HCT116 (cell line): ENCODE measurements at regions not wholly inside any gene's neighbourhood (a gene's known extent, or its start where the extent isn't known, plus 50 kb on each side); places are given as distances from the start of the nearest gene placed in this dataset.

Source experiments
- ATAC-seq: fragments of 200-7000 bp; cut with Tn5 transposase; 2 replicates; pipeline ENCODE4 v1.9.1; 2020; ENCODE audit warnings: mild to moderate bottlenecking, moderate library complexity
- BruUV-seq: library from RNA; stranded (reverse); fragments of 400-500 nt; replicated peaks from 2 replicates; lab custom pipeline; 2021; lab: Mats Ljungman, UMichigan
- CTCF ChIA-PET: fragments of 300-600 bp; sonication (Branson Sonifier 250); formaldehyde crosslinking; loops from one replicate; lab custom pipeline; 2021; ENCODE audit warnings: antibody characterized with exemption; lab: Charles Lee
- POLR2A ChIA-PET: fragments of 300-600, 350-600 bp; sonication (Branson Sonifier 250); formaldehyde crosslinking; loops from one replicate; lab custom pipeline; 2021; ENCODE audit warnings: antibody characterized with exemption; lab: Charles Lee
- RAD21 ChIA-PET, 2 experiments: fragments of 300-600 bp; sonication (Branson Sonifier 250); formaldehyde crosslinking; loops; one replicate each; lab custom pipeline; 2023; ENCODE audit warnings: low total read pairs in 2 of 2; ENCODE audit not compliant: uncharacterized antibody in 2 of 2, unreplicated experiment in 2 of 2, low non-redundant PET in 1 of 2; lab: Charles Lee
- DNase-seq: peaks from one replicate; pipeline ENCODE4 v3.0.0-alpha.2; 2010; ENCODE audit warnings: low read depth, low spot score
- H2AFZ ChIP-seq: fragments of 200-600 bp; shearing (Covaris generic), sonication (generic); 2 replicates; pipeline ENCODE4 v1.6.1; 2017; ENCODE audit warnings: low read depth, mixed run types, mixed read lengths, antibody characterized with exemption, low read length; ENCODE audit not compliant: poor library complexity, severe bottlenecking
- H3K27ac ChIP-seq: 2 replicates; pipeline ENCODE4 v1.5.1; 2012; ENCODE audit warnings: low read depth, low read length
- H3K27me3 ChIP-seq: fragments of 200-600 bp; sonication (generic); 2 replicates; pipeline ENCODE4 v1.6.1; 2016; ENCODE audit warnings: mixed run types, low read length, mixed read lengths; ENCODE audit not compliant: insufficient read depth
- H3K36me3 ChIP-seq, 2 experiments: fragments of 200-500 bp in 1 of 2; fragments of 200-600 bp in 1 of 2; sonication (Bioruptor generic) in 1 of 2; sonication (generic) in 1 of 2; 2 replicates each; pipeline versions ENCODE4 v1.5.1 to v1.6.1; 2014 to 2016; ENCODE audit warnings: low read length in 2 of 2, inconsistent platforms in 1 of 2, mixed read lengths in 1 of 2, mixed run types in 1 of 2; ENCODE audit not compliant: insufficient read depth in 2 of 2, control insufficient read depth in 1 of 2
- H3K4me1 ChIP-seq, 2 experiments: fragments of 200-600 bp in 1 of 2; sonication (generic) in 1 of 2; 2 replicates each; pipeline versions ENCODE4 v1.5.1 to v1.6.1; 2012 to 2017; ENCODE audit warnings: low read length in 2 of 2, inconsistent platforms in 1 of 2, mild to moderate bottlenecking in 1 of 2, mixed read lengths in 1 of 2, mixed run types in 1 of 2, moderate library complexity in 1 of 2; ENCODE audit not compliant: insufficient read depth in 2 of 2, control insufficient read depth in 1 of 2
- H3K4me2 ChIP-seq: fragments of 200-600 bp; sonication (generic); 2 replicates; pipeline ENCODE4 v1.6.1; 2017; ENCODE audit warnings: mixed run types, low read length, mixed read lengths
- H3K4me3 ChIP-seq, 2 experiments: fragments of 200-600 bp in 1 of 2; sonication (generic) in 1 of 2; replicated peaks in 1 of 2; 2 replicates each; pipeline ENCODE4 v1.5.1; 2011 to 2016; ENCODE audit warnings: low read length in 2 of 2, control low read depth in 1 of 2, low read depth in 1 of 2, mild to moderate bottlenecking in 1 of 2, mixed read lengths in 1 of 2, mixed run types in 1 of 2
- H3K79me2 ChIP-seq: fragments of 200-600 bp; sonication (generic); 2 replicates; pipeline ENCODE4 v1.6.1; 2017; ENCODE audit warnings: mild to moderate bottlenecking, mixed run types, low read length, moderate library complexity, mixed read lengths; ENCODE audit not compliant: insufficient read depth
- H3K9ac ChIP-seq: fragments of 200-600 bp; sonication (generic); 2 replicates; pipeline ENCODE4 v1.6.1; 2016; ENCODE audit warnings: low read length, mixed read lengths
- H3K9me2 ChIP-seq: fragments of 200-600 bp; sonication (generic), shearing (Covaris generic); 2 replicates; pipeline ENCODE4 v1.6.1; 2017; ENCODE audit warnings: mixed run types, mild to moderate bottlenecking, moderate library complexity; ENCODE audit not compliant: insufficient read depth
- H3K9me3 ChIP-seq, 2 experiments: fragments of 200-500 bp in 1 of 2; fragments of 200-600 bp in 1 of 2; sonication (Bioruptor generic) in 1 of 2; sonication (generic) in 1 of 2; 2 replicates each; pipeline ENCODE4 v1.6.1; 2014 to 2017; ENCODE audit warnings: low read length in 2 of 2, mixed read lengths in 2 of 2, inconsistent platforms in 1 of 2, low read depth in 1 of 2, mild to moderate bottlenecking in 1 of 2, mixed run types in 1 of 2, moderate library complexity in 1 of 2; ENCODE audit not compliant: control insufficient read depth in 1 of 2, insufficient read depth in 1 of 2
- H4K20me1 ChIP-seq: fragments of 200-600 bp; sonication (generic), shearing (Covaris generic); 2 replicates; pipeline ENCODE4 v1.6.1; 2017; ENCODE audit warnings: mixed run types, mild to moderate bottlenecking, moderate library complexity; ENCODE audit not compliant: insufficient read depth
- CBX3 ChIP-seq: IDR thresholded peaks from 2 replicates; pipeline ENCODE4 v1.6.1; 2012; ENCODE audit warnings: low read depth
- CEBPB ChIP-seq: IDR thresholded peaks from 2 replicates; pipeline ENCODE4 v1.6.1; 2012; ENCODE audit warnings: low read depth
- EGR1 ChIP-seq: IDR thresholded peaks from 2 replicates; pipeline ENCODE4 v1.6.1; 2012; ENCODE audit warnings: low read depth
- ELF1 ChIP-seq: IDR thresholded peaks from 2 replicates; pipeline ENCODE4 v1.6.1; 2012; ENCODE audit warnings: low read depth, borderline replicate concordance
- EZH2phosphoT487 ChIP-seq: fragments of 200-600 bp; IDR thresholded peaks from 2 replicates; pipeline ENCODE4 v1.6.1; 2018; ENCODE audit warnings: antibody characterized with exemption, borderline replicate concordance
- FOSL1 ChIP-seq: IDR thresholded peaks from 2 replicates; pipeline ENCODE4 v1.6.1; 2012; ENCODE audit warnings: low read depth
- JUND ChIP-seq: IDR thresholded peaks from 2 replicates; pipeline ENCODE4 v1.6.1; 2012
- POLR2A ChIP-seq: IDR thresholded peaks from 2 replicates; pipeline ENCODE4 v1.7.0; 2011; ENCODE audit warnings: borderline replicate concordance; ENCODE audit not compliant: insufficient read depth, insufficient read length; ENCODE audit errors: extremely low read depth
- POLR2AphosphoS5 ChIP-seq: IDR thresholded peaks from 2 replicates; pipeline ENCODE4 v1.6.1; 2011; ENCODE audit warnings: mild to moderate bottlenecking, low read depth, low read length, moderate library complexity
- RAD21 ChIP-seq: IDR thresholded peaks from 2 replicates; pipeline ENCODE4 v1.6.1; 2012; ENCODE audit warnings: low read depth, mild to moderate bottlenecking
- SIN3A ChIP-seq: IDR thresholded peaks from 2 replicates; pipeline ENCODE4 v1.6.1; 2012; ENCODE audit warnings: low read depth
- SP1 ChIP-seq: IDR thresholded peaks from 2 replicates; pipeline ENCODE4 v1.6.1; 2012; ENCODE audit warnings: low read depth
- TCF7L2 ChIP-seq: IDR thresholded peaks from 2 replicates; pipeline ENCODE4 v1.7.0; 2011; ENCODE audit warnings: borderline replicate concordance, inconsistent platforms; ENCODE audit not compliant: insufficient read depth, insufficient read length; ENCODE audit errors: extremely low read depth
- YY1 ChIP-seq: IDR thresholded peaks from 2 replicates; pipeline ENCODE4 v1.6.1; 2011; ENCODE audit warnings: low read length, low read depth, moderate library complexity, mild to moderate bottlenecking; ENCODE audit not compliant: insufficient replicate concordance; ENCODE audit errors: extremely low read depth
- ZFX ChIP-seq: fragments of 450-650 bp; IDR thresholded peaks from 2 replicates; pipeline ENCODE4 v1.6.1; 2017
- ZNF274 ChIP-seq: fragments of 200-500 bp; sonication (Bioruptor generic); IDR thresholded peaks from 2 replicates; pipeline ENCODE4 v1.6.1; 2014; ENCODE audit warnings: mild to moderate bottlenecking, low read depth, low read length, inconsistent platforms
- intact Hi-C: fragments of 100-400 bp; cut with micrococcal nuclease; formaldehyde crosslinking; loops from 2 replicates; pipeline ENCODE4 v1.10.0; 2022
- TF ChIP-seq, protein P1 (sequence below): IDR thresholded peaks from 2 replicates; pipeline ENCODE4 v1.6.1; 2012; ENCODE audit warnings: low read depth
- TF ChIP-seq, protein P2 (sequence below): IDR thresholded peaks from 2 replicates; pipeline ENCODE4 v1.6.1; 2012
- TF ChIP-seq, protein P3 (sequence below): IDR thresholded peaks from 2 replicates; pipeline ENCODE4 v1.6.1; 2011; ENCODE audit warnings: mild to moderate bottlenecking, low read length, moderate library complexity; ENCODE audit not compliant: insufficient replicate concordance; ENCODE audit errors: extremely low read depth
- TF ChIP-seq, protein P4 (sequence below), 3 experiments: fragments of 200-600 bp in 1 of 3; sonication (generic) in 1 of 3; IDR thresholded peaks in 2 of 3; conservative IDR thresholded peaks in 1 of 3; 2 replicates each; pipeline ENCODE4 v1.5.1; 2012 to 2017; ENCODE audit warnings: low read depth in 2 of 3, low read length in 2 of 3, antibody characterized with exemption in 1 of 3, borderline replicate concordance in 1 of 3, control low read depth in 1 of 3, mild to moderate bottlenecking in 1 of 3, mixed read lengths in 1 of 3, mixed run types in 1 of 3, moderate library complexity in 1 of 3; ENCODE audit not compliant: insufficient read depth in 1 of 3

DNA sequence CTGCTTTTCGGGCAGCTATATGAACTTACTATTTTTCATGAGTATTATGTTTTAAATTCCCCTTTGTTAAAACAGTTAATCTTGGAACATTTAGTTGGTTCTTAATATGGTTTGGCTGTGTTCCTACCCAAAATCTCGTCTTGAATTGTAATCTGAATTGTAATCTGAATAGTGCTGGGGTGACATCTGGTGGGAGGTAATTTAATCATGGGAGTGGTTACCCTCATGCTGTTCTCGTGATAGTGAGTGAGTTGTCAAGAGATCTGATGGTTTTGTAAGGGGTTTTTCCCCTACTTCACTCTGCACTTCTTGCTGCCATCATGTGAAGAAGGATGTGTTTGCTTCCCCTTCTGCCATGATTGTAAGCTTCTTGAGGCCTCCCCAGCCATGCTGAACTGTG is 305.4 kb upstream of the MAP3K7 start:
- Histone ChIP-seq H3K79me2 (no peaks in the 10 kb centered on the region), H3K9me2 (no peaks in the 10 kb centered on the region), H3K36me3 (no peaks in the 10 kb centered on the region), H3K9ac (no peak overlapping the region), H3K4me1 (no peaks in the 10 kb centered on the region), H4K20me1 (no peaks in the 10 kb centered on the region), H3K4me2 (no peak overlapping the region)
- CTCF ChIA-PET: no interaction called here
- DNase-seq: no peak
- BruUV-seq: no TSS peak
- no peak for TF ChIP-seq RAD21
- TF ChIP-seq FOSL1: no peak
- TF ChIP-seq EGR1: no peak
- no peak for TF ChIP-seq EZH2phosphoT487
- no peak for TF ChIP-seq ELF1
- TF ChIP-seq ZFX: no peak
- no peak for TF ChIP-seq JUND
- TF ChIP-seq, protein P1, sequence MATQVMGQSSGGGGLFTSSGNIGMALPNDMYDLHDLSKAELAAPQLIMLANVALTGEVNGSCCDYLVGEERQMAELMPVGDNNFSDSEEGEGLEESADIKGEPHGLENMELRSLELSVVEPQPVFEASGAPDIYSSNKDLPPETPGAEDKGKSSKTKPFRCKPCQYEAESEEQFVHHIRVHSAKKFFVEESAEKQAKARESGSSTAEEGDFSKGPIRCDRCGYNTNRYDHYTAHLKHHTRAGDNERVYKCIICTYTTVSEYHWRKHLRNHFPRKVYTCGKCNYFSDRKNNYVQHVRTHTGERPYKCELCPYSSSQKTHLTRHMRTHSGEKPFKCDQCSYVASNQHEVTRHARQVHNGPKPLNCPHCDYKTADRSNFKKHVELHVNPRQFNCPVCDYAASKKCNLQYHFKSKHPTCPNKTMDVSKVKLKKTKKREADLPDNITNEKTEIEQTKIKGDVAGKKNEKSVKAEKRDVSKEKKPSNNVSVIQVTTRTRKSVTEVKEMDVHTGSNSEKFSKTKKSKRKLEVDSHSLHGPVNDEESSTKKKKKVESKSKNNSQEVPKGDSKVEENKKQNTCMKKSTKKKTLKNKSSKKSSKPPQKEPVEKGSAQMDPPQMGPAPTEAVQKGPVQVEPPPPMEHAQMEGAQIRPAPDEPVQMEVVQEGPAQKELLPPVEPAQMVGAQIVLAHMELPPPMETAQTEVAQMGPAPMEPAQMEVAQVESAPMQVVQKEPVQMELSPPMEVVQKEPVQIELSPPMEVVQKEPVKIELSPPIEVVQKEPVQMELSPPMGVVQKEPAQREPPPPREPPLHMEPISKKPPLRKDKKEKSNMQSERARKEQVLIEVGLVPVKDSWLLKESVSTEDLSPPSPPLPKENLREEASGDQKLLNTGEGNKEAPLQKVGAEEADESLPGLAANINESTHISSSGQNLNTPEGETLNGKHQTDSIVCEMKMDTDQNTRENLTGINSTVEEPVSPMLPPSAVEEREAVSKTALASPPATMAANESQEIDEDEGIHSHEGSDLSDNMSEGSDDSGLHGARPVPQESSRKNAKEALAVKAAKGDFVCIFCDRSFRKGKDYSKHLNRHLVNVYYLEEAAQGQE: no peak
- no peak for TF ChIP-seq POLR2A
- TF ChIP-seq SIN3A: no peak
- no peak for TF ChIP-seq POLR2AphosphoS5
- TF ChIP-seq CBX3: no peak
- TF ChIP-seq, protein P2, sequence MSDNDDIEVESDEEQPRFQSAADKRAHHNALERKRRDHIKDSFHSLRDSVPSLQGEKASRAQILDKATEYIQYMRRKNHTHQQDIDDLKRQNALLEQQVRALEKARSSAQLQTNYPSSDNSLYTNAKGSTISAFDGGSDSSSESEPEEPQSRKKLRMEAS: no peak
- TF ChIP-seq CEBPB: no peak
- TF ChIP-seq SP1: no peak
- TF ChIP-seq, protein P3, sequence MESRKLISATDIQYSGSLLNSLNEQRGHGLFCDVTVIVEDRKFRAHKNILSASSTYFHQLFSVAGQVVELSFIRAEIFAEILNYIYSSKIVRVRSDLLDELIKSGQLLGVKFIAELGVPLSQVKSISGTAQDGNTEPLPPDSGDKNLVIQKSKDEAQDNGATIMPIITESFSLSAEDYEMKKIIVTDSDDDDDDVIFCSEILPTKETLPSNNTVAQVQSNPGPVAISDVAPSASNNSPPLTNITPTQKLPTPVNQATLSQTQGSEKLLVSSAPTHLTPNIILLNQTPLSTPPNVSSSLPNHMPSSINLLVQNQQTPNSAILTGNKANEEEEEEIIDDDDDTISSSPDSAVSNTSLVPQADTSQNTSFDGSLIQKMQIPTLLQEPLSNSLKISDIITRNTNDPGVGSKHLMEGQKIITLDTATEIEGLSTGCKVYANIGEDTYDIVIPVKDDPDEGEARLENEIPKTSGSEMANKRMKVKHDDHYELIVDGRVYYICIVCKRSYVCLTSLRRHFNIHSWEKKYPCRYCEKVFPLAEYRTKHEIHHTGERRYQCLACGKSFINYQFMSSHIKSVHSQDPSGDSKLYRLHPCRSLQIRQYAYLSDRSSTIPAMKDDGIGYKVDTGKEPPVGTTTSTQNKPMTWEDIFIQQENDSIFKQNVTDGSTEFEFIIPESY: no peak
- no peak for TF ChIP-seq ZNF274
- no peak for TF ChIP-seq TCF7L2
- TF ChIP-seq YY1: no peak
- TF ChIP-seq, protein P4, sequence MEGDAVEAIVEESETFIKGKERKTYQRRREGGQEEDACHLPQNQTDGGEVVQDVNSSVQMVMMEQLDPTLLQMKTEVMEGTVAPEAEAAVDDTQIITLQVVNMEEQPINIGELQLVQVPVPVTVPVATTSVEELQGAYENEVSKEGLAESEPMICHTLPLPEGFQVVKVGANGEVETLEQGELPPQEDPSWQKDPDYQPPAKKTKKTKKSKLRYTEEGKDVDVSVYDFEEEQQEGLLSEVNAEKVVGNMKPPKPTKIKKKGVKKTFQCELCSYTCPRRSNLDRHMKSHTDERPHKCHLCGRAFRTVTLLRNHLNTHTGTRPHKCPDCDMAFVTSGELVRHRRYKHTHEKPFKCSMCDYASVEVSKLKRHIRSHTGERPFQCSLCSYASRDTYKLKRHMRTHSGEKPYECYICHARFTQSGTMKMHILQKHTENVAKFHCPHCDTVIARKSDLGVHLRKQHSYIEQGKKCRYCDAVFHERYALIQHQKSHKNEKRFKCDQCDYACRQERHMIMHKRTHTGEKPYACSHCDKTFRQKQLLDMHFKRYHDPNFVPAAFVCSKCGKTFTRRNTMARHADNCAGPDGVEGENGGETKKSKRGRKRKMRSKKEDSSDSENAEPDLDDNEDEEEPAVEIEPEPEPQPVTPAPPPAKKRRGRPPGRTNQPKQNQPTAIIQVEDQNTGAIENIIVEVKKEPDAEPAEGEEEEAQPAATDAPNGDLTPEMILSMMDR (IDR thresholded peaks at IDR 0.05 in 2 of 3, conservative IDR thresholded peaks at IDR 0.05 in 1 of 3; ENCODE audit: borderline replicate concordance in 1 of 3, insufficient read depth in 1 of 3, low read depth in 2 of 3, low read length in 2 of 3): no peak; a peak in 1 of 6 replicates
- TF ChIP-seq, all 23 proteins: peak for 0
- H3K27me3 ChIP-seq: peaks cover 12% of the 10 kb centered on the region; the same call in 1 of the 2 replicates
- H3K27ac ChIP-seq: no peak overlapping the region
- ATAC-seq: no peak
- H3K9me3 ChIP-seq: no peaks in the 10 kb centered on the region
- POLR2A ChIA-PET: no interaction called here
- intact Hi-C loops: no loop called here
- no peak overlapping the region for H2AFZ ChIP-seq
- RAD21 ChIA-PET: no interaction called here
- no peak overlapping the region for H3K4me3 ChIP-seq
